ENCODE measurements at regions not wholly inside any gene's neighbourhood (a gene's known extent, or its start where the extent isn't known, plus 50 kb on each side); places are given as distances from the start of the nearest gene placed in this dataset.

GRCh38 chr10:28250782-28251181 is 52.1 kb downstream of the MPP7 start:
- Histone ChIP-seq H3K9me3 (ENCODE audit: low read length) (no peaks in the 10 kb centered on the region), H3K4me1 (ENCODE audit: insufficient read depth, low read length) (peaks cover 32% of the 10 kb centered on the region), H3K4me3 (ENCODE audit: low read depth in 1 of 2, low read length in 2 of 2) (no peak overlapping the region), H3K36me3 (ENCODE audit: insufficient read depth, low read length) (no peaks in the 10 kb centered on the region), H3K27ac (ENCODE audit: low read depth, low read length) (no peak overlapping the region), H3K27me3 (ENCODE audit: control insufficient read depth in 1 of 2, insufficient read depth in 2 of 2, low read length in 2 of 2) (no peaks in the 10 kb centered on the region), H3K9ac (ENCODE audit: low read length) (no peak overlapping the region)

GRCh38 chr10:28250358-28250757 is 52.5 kb downstream of the MPP7 start:
- Histone ChIP-seq H3K9me3 (ENCODE audit: low read length) (no peaks in the 10 kb centered on the region), H3K27ac (ENCODE audit: low read depth, low read length) (no peak overlapping the region), H3K27me3 (ENCODE audit: control insufficient read depth in 1 of 2, insufficient read depth in 2 of 2, low read length in 2 of 2) (no peaks in the 10 kb centered on the region), H3K9ac (ENCODE audit: low read length) (no peak overlapping the region), H3K4me1 (ENCODE audit: insufficient read depth, low read length) (peaks cover 28% of the 10 kb centered on the region), H3K4me3 (ENCODE audit: low read depth in 1 of 2, low read length in 2 of 2) (no peak overlapping the region), H3K36me3 (ENCODE audit: insufficient read depth, low read length) (no peaks in the 10 kb centered on the region)

DNA sequence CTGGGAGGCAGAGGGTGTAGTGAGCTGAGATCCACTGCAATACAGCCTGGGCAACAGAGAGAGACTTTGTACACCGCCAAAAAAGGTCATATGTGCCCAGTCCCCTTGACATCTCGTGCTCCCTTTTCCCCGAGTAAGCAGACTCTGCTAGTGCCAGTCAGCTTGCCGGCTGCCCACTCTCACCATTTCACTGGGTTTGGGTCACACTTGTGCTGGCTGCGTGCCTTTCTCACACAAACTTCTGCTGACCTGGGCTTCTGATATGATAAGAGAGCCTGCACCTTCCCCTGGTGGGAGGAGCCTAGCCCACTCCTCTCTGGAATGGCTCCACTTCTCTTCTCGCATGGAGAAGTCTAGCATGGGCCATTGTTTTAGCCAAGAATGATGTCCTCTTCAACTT is 53.4 kb downstream of the MPP7 start:
- H3K9ac ChIP-seq (ENCODE audit: low read length), result no peak overlapping the region
- no peaks in the 10 kb centered on the region for H3K36me3 ChIP-seq (ENCODE audit: insufficient read depth, low read length)
- H3K4me3 ChIP-seq (ENCODE audit: low read depth in 1 of 2, low read length in 2 of 2), result no peak overlapping the region
- H3K4me1 ChIP-seq (ENCODE audit: insufficient read depth, low read length), result peaks cover 19% of the 10 kb centered on the region
- H3K27ac ChIP-seq (ENCODE audit: low read depth, low read length), result no peak overlapping the region
- H3K9me3 ChIP-seq (ENCODE audit: low read length), result no peaks in the 10 kb centered on the region
- no peaks in the 10 kb centered on the region for H3K27me3 ChIP-seq (ENCODE audit: control insufficient read depth in 1 of 2, insufficient read depth in 2 of 2, low read length in 2 of 2)

DNA sequence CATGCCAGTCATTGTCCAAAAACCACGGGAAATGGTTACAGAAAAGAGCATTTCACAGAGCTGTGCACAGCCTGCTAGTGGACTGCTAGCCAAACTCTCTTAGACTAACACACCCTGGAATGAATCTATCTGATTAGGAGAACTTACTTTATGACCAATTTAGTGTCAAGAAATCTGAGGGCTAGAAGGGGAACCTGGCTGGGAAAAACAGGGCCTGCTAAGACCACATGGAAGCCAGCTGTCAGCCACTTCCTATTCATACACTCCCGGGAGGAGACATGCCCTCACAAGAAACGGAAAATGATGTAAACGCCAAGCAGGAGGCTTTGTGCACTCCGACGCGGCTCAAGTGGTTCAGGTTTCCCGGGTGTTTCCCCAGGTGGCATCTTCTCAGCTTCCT is 54.8 kb downstream of the MPP7 start:
- H3K4me3 ChIP-seq (ENCODE audit: low read depth in 1 of 2, low read length in 2 of 2), result no peak overlapping the region
- H3K27me3 ChIP-seq (ENCODE audit: control insufficient read depth in 1 of 2, insufficient read depth in 2 of 2, low read length in 2 of 2), result no peaks in the 10 kb centered on the region
- H3K27ac ChIP-seq (ENCODE audit: low read depth, low read length), result no peak overlapping the region
- H3K4me1 ChIP-seq (ENCODE audit: insufficient read depth, low read length), result peaks cover 8% of the 10 kb centered on the region
- no peak overlapping the region for H3K9ac ChIP-seq (ENCODE audit: low read length)
- H3K9me3 ChIP-seq (ENCODE audit: low read length), result no peaks in the 10 kb centered on the region
- H3K36me3 ChIP-seq (ENCODE audit: insufficient read depth, low read length), result no peaks in the 10 kb centered on the region

DNA sequence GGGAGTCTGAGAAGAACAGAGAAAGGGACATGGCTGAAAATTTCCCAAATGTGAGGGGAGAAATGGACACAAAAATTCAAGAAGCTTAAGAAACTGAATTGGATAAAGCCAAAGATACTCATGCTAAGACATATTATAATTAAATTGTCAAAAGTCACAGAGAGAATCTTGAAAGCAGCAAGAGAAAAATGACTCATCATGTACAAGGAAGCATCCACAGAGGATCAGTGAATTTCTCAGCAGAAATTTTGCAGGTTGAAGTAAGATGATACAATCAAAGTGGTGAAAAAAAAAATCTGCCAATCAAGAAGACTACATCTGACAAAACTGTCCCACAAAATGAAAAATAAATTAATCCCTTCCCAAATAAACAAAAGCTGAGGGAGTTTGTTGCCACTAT is 56.8 kb downstream of the MPP7 start:
- Histone ChIP-seq H3K27me3 (ENCODE audit: control insufficient read depth in 1 of 2, insufficient read depth in 2 of 2, low read length in 2 of 2) (no peaks in the 10 kb centered on the region), H3K4me3 (ENCODE audit: low read depth in 1 of 2, low read length in 2 of 2) (no peak overlapping the region), H3K27ac (ENCODE audit: low read depth, low read length) (no peak overlapping the region), H3K9ac (ENCODE audit: low read length) (no peak overlapping the region), H3K36me3 (ENCODE audit: insufficient read depth, low read length) (no peaks in the 10 kb centered on the region), H3K4me1 (ENCODE audit: insufficient read depth, low read length) (peaks cover 3% of the 10 kb centered on the region), H3K9me3 (ENCODE audit: low read length) (no peaks in the 10 kb centered on the region)

DNA sequence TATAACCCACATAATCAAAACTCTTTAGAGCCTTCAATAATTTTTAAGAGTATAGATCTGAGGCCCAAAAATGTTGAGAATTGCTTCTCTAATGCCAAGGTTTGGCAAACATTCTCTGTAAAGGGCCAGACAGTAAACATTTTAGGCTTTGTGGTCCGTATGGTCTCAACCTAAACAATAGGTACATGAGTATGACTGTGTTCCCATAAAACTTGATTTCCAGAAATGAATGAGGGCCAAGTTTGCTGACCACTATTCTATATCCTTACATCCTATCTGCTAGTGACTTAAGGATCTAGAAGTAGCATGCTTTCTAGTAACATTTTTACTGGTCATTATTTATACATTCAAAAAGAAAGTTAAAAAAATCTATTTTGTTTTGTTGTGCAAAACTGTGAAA is 58.9 kb downstream of the MPP7 start:
- Histone ChIP-seq H3K9me3 (ENCODE audit: low read length) (no peaks in the 10 kb centered on the region), H3K27ac (ENCODE audit: low read depth, low read length) (no peak overlapping the region), H3K27me3 (ENCODE audit: control insufficient read depth in 1 of 2, insufficient read depth in 2 of 2, low read length in 2 of 2) (no peaks in the 10 kb centered on the region), H3K36me3 (ENCODE audit: insufficient read depth, low read length) (no peaks in the 10 kb centered on the region), H3K4me1 (ENCODE audit: insufficient read depth, low read length) (no peaks in the 10 kb centered on the region), H3K4me3 (ENCODE audit: low read depth in 1 of 2, low read length in 2 of 2) (no peak overlapping the region), H3K9ac (ENCODE audit: low read length) (no peak overlapping the region)

GRCh38 chr10:28242555-28243204 is 60.2 kb downstream of the MPP7 start:
- no peaks in the 10 kb centered on the region for H3K9me3 ChIP-seq (ENCODE audit: low read length)
- H3K4me3 ChIP-seq (ENCODE audit: low read depth in 1 of 2, low read length in 2 of 2), result no peak overlapping the region
- H3K27me3 ChIP-seq (ENCODE audit: control insufficient read depth in 1 of 2, insufficient read depth in 2 of 2, low read length in 2 of 2), result no peaks in the 10 kb centered on the region
- no peak overlapping the region for H3K27ac ChIP-seq (ENCODE audit: low read depth, low read length)
- no peaks in the 10 kb centered on the region for H3K4me1 ChIP-seq (ENCODE audit: insufficient read depth, low read length)
- no peak overlapping the region for H3K9ac ChIP-seq (ENCODE audit: low read length)
- no peaks in the 10 kb centered on the region for H3K36me3 ChIP-seq (ENCODE audit: insufficient read depth, low read length)

DNA sequence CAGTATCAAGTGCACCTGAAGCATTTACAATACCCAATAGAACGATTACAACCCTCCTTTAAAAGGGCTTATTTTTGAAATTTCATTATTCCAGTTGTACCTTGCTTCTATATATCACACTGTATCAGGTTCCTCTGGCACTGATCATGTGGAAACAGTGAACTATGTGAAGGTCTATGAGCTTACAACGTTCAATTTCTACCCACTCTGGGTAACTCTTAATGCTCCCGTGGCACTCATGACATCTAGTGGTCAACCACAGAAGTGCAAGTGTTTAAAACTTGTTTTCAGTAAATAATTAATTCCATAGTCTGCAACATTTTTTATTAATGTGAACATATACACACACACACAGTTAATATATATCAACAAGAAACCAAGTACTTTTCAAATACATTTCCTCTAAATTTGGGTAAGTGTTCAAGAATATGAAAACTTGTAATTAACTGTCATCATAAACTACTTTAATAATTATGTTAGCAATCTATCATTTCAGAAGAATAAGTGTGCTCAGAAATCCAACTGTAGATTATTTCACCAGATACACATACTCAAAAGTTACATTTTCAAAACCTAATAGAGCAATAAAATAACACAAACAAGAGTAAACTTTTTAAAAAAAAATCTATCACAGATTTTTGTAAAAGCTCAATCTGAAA is 61.0 kb downstream of the MPP7 start:
- Histone ChIP-seq H3K9me3 (ENCODE audit: low read length) (no peaks in the 10 kb centered on the region), H3K27me3 (ENCODE audit: control insufficient read depth in 1 of 2, insufficient read depth in 2 of 2, low read length in 2 of 2) (no peaks in the 10 kb centered on the region), H3K9ac (ENCODE audit: low read length) (no peak overlapping the region), H3K4me3 (ENCODE audit: low read depth in 1 of 2, low read length in 2 of 2) (no peak overlapping the region), H3K36me3 (ENCODE audit: insufficient read depth, low read length) (no peaks in the 10 kb centered on the region), H3K27ac (ENCODE audit: low read depth, low read length) (no peak overlapping the region), H3K4me1 (ENCODE audit: insufficient read depth, low read length) (no peaks in the 10 kb centered on the region)

- Histone ChIP-seq H3K36me3 (ENCODE audit: insufficient read depth, low read length) (no peaks in the 10 kb centered on the region), H3K4me3 (ENCODE audit: low read depth in 1 of 2, low read length in 2 of 2) (no peak overlapping the region), H3K4me1 (ENCODE audit: insufficient read depth, low read length) (no peaks in the 10 kb centered on the region)
Observed at GRCh38 chr10:28240400-28240799, 62.5 kb downstream of the MPP7 start.

DNA sequence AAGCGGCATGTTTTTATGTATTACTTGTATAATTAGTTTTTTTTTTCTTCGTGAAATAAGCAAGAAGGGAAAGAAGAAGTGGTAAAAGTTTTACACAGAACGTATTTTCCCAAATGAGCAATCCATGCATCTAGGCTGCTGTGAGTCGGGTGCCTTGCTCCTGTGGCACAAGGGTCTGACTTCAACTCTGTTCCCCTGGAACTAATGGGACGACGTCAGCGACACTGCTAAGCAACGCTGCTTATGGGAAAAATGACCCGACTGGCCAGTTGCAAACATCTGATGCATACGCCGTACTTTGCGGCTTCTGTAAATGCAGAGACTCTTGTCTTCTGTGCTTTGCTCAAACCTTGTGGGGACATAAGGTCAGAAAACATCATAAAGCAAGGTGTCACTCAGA is 66.3 kb downstream of the MPP7 start:
- Histone ChIP-seq H3K27me3 (ENCODE audit: control insufficient read depth in 1 of 2, insufficient read depth in 2 of 2, low read length in 2 of 2) (no peaks in the 10 kb centered on the region), H3K9me3 (ENCODE audit: low read length) (no peaks in the 10 kb centered on the region), H3K4me3 (ENCODE audit: low read depth in 1 of 2, low read length in 2 of 2) (no peak overlapping the region), H3K4me1 (ENCODE audit: insufficient read depth, low read length) (no peaks in the 10 kb centered on the region), H3K36me3 (ENCODE audit: insufficient read depth, low read length) (no peaks in the 10 kb centered on the region), H3K27ac (ENCODE audit: low read depth, low read length) (no peak overlapping the region), H3K9ac (ENCODE audit: low read length) (no peak overlapping the region)

More at GRCh38 chr10:28240400-28240799, 62.5 kb downstream of the MPP7 start:
- H3K27me3 ChIP-seq (ENCODE audit: control insufficient read depth in 1 of 2, insufficient read depth in 2 of 2, low read length in 2 of 2), result no peaks in the 10 kb centered on the region
- H3K27ac ChIP-seq (ENCODE audit: low read depth, low read length), result no peak overlapping the region
- H3K9ac ChIP-seq (ENCODE audit: low read length), result no peak overlapping the region
- no peaks in the 10 kb centered on the region for H3K9me3 ChIP-seq (ENCODE audit: low read length)

DNA sequence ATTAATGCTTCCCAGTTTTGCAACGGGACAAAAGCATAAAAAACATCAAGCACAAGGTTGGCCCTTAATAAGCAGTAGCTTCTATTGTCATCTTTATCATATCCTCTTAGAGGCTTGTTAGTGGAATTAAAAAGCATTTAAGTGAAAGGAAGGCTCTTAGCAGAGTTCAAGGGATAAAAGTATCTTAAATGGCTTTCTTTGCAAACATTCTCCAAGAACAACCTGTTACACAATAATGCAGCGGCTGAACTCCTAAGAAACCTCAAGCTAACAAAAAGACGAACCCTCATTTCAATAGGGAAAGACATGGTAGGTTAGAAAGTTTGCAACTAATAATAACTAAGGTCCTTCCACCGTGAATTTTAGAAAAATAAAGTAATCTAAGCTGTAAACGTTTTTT is 82.1 kb downstream of the MPP7 start:
- H3K27me3 ChIP-seq (ENCODE audit: control insufficient read depth in 1 of 2, insufficient read depth in 2 of 2, low read length in 2 of 2), result no peaks in the 10 kb centered on the region
- H3K36me3 ChIP-seq (ENCODE audit: insufficient read depth, low read length), result no peaks in the 10 kb centered on the region
- H3K9ac ChIP-seq (ENCODE audit: low read length), result no peak overlapping the region
- H3K4me1 ChIP-seq (ENCODE audit: insufficient read depth, low read length), result peaks cover 19% of the 10 kb centered on the region
- H3K4me3 ChIP-seq (ENCODE audit: low read depth in 1 of 2, low read length in 2 of 2), result no peak overlapping the region
- H3K27ac ChIP-seq (ENCODE audit: low read depth, low read length), result no peak overlapping the region
- no peaks in the 10 kb centered on the region for H3K9me3 ChIP-seq (ENCODE audit: low read length)

DNA sequence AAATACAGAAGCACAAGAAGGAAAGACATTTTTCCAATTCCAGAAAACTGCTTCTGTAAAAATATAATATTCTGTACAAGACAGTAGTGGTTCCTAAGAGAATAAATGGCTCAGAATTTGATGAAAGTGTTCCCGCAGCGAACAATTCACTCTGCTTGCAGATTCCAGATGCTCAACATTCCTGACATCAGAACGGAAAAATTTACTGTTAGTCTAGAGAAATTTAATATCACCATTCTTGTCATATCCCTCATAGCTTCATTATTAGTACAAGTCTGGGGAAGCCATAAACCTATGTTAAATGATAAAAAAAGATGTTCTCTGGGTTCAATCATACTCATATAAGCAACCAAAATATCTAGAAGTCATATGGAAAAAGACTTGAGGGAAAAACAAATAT is 83.6 kb downstream of the MPP7 start:
- H3K27me3 ChIP-seq (ENCODE audit: control insufficient read depth in 1 of 2, insufficient read depth in 2 of 2, low read length in 2 of 2), result no peaks in the 10 kb centered on the region
- H3K9ac ChIP-seq (ENCODE audit: low read length), result no peak overlapping the region
- H3K36me3 ChIP-seq (ENCODE audit: insufficient read depth, low read length), result no peaks in the 10 kb centered on the region
- H3K9me3 ChIP-seq (ENCODE audit: low read length), result no peaks in the 10 kb centered on the region
- no peak overlapping the region for H3K27ac ChIP-seq (ENCODE audit: low read depth, low read length)
- no peak overlapping the region for H3K4me3 ChIP-seq (ENCODE audit: low read depth in 1 of 2, low read length in 2 of 2)
- H3K4me1 ChIP-seq (ENCODE audit: insufficient read depth, low read length), result peaks cover 19% of the 10 kb centered on the region

All from muscle layer of colon (tissue), 2 donors.